AG04449 (cell line): ENCODE measurements at regions not wholly inside any gene's neighbourhood (a gene's known extent, or its start where the extent isn't known, plus 50 kb on each side); places are given as distances from the start of the nearest gene placed in this dataset.

Experiments used
- CTCF ChIA-PET: fragments of 350-600 bp; formaldehyde crosslinking; extraction: SDS; loops from one replicate; lab custom pipeline; 2021; ENCODE audit warnings: antibody characterized with exemption; lab: Yijun Ruan, JAX
- POLR2A ChIA-PET: fragments of 400-600, 350-600 bp; formaldehyde crosslinking; extraction: SDS; loops from one replicate; lab custom pipeline; 2020; ENCODE audit warnings: antibody characterized with exemption, inconsistent platforms; lab: Yijun Ruan, JAX
- DNase-seq: peaks from one replicate; pipeline ENCODE4 v3.0.0-alpha.2; 2010; ENCODE audit warnings: low read depth, low spot score
- H3K4me3 ChIP-seq: 2 replicates; pipeline ENCODE4 v1.5.1; 2011; ENCODE audit warnings: low read depth, mild to moderate bottlenecking, control low read depth, low read length
- TF ChIP-seq, protein P1 (sequence below): IDR thresholded peaks from one replicate; pipeline ENCODE4 v1.5.1; 2011; ENCODE audit warnings: mild to moderate bottlenecking, moderate library complexity, low read length, control low read depth, inconsistent platforms; ENCODE audit not compliant: insufficient read depth; ENCODE audit errors: missing control alignments

GRCh38 chr1:219045246-219045645 is 128.4 kb upstream of the LYPLAL1 start:
- POLR2A ChIA-PET: no interaction called here
- TF ChIP-seq, protein P1, sequence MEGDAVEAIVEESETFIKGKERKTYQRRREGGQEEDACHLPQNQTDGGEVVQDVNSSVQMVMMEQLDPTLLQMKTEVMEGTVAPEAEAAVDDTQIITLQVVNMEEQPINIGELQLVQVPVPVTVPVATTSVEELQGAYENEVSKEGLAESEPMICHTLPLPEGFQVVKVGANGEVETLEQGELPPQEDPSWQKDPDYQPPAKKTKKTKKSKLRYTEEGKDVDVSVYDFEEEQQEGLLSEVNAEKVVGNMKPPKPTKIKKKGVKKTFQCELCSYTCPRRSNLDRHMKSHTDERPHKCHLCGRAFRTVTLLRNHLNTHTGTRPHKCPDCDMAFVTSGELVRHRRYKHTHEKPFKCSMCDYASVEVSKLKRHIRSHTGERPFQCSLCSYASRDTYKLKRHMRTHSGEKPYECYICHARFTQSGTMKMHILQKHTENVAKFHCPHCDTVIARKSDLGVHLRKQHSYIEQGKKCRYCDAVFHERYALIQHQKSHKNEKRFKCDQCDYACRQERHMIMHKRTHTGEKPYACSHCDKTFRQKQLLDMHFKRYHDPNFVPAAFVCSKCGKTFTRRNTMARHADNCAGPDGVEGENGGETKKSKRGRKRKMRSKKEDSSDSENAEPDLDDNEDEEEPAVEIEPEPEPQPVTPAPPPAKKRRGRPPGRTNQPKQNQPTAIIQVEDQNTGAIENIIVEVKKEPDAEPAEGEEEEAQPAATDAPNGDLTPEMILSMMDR: no peak
- CTCF ChIA-PET: interaction anchor here (1.6 kb wide), 1 partner anchor 10 kb away, joined by 4 read pairs; no protein-coding TSS in a partner anchor
- no peak overlapping the region for H3K4me3 ChIP-seq
- DNase-seq: no peak

DNA sequence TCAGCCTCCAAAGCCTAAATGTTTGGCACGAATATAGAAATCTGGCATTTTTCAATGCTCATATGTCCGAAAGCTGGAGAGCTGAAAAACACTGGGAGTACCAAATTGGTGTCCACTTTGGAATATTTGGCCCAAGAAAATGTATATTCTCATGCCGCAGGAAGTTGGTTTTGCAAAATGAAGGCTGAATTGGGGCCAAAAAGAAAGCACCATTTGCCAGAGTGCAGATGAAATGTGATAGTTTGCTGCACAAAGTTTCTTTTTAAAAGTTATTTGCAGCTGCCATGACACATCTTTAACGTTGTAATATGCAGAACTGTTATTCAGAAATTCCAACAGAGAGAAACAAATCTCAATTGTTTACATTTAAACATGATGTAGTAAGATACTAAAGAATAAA is 124.2 kb upstream of the LYPLAL1 start:
- no peak for DNase-seq
- ChIA-PET POLR2A (no interaction called here), CTCF (no interaction called here)
- TF ChIP-seq, protein P1: no peak
- no peak overlapping the region for H3K4me3 ChIP-seq

GRCh38 chr1:219050086-219050821 is 123.4 kb upstream of the LYPLAL1 start:
- ChIA-PET POLR2A (no interaction called here), CTCF (no interaction called here)
- H3K4me3 ChIP-seq: no peak overlapping the region
- TF ChIP-seq, protein P1: no peak
- no peak for DNase-seq

GRCh38 chr1:219050822-219051125 is 122.9 kb upstream of the LYPLAL1 start:
- DNase-seq: no peak
- TF ChIP-seq, protein P1: no peak
- H3K4me3 ChIP-seq: no peak overlapping the region
- ChIA-PET POLR2A (no interaction called here), CTCF (no interaction called here)

GRCh38 chr1:219051547-219051946 is 122.1 kb upstream of the LYPLAL1 start:
- H3K4me3 ChIP-seq: no peak overlapping the region
- ChIA-PET POLR2A (no interaction called here), CTCF (no interaction called here)
- TF ChIP-seq, protein P1: no peak
- DNase-seq: no peak

- TF ChIP-seq, protein P1: no peak
- H3K4me3 ChIP-seq: no peak overlapping the region
- POLR2A ChIA-PET: no interaction called here
- DNase-seq: no peak
- CTCF ChIA-PET: no interaction called here
Observed at GRCh38 chr1:219058891-219059820, 114.5 kb upstream of the LYPLAL1 start.
